ENCODE measurements at regions not wholly inside any gene's neighbourhood (a gene's known extent, or its start where the extent isn't known, plus 50 kb on each side); places are given as distances from the start of the nearest gene placed in this dataset.

DNA sequence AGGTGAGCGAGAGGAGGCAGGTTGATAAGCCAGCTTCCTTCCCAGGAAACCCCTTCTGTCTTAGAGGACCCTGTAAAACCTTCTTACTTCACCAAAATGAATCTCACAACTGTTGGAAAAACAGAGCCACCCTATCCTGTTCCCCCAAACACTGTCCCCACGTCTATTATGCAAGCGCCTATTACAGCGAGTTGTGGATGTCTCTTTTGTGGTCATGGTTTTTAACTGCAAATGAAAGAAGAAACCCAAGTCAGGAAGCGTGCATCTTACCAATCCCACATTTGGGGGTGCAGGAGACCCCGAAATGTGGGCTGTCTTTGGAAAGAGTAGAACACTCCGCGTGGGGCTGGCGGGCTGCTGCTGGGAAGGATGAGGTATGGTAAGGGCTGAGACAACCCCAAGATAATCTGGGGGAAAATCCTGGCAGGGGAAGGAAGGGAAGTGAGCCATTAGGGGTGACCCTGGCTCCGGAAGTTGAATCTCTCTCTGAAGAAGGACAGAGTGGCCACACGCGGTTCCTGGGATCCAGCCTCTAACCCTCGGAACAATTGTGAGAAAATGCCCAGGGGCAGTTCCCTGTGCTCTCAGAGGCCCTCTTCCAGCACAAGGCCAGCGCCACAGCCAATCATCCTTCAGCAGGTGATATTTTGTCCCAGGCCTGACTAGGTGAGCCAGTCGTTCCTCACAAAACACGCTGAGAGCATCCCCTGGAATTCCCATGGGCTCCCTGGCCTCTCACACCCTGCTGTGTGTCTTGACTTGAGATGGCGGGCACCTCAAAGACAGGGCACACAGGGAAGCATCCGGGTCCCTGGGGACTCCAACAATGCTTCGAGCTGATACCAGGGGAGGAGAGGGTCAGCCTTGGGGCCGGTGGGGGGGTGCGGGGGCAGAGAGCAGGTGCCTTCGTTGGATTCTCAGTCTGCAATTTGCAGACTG is 168.5 kb upstream of the IRF2BP2 start:
- no peak overlapping the region for H2AFZ ChIP-seq (ENCODE audit: low read length)
- intact Hi-C loops (cut with micrococcal nuclease; ENCODE audit: unreplicated experiment) = no loop called here
- BruUV-seq (replicated peaks) = no TSS peak
- ChIA-PET CTCF (ENCODE audit: low intra/inter-chr PET ratio, low total read pairs) (no interaction called here), POLR2A (interaction anchor here (1.2 kb wide), 1 partner anchor 62 kb away, joined by 4 read pairs; no protein-coding TSS in a partner anchor)
- H3K79me2 ChIP-seq (ENCODE audit: insufficient read depth, low read length) = no peaks in the 10 kb centered on the region
- no peaks in the 10 kb centered on the region for H3K36me3 ChIP-seq (replicated peaks in 1 of 2; ENCODE audit: control insufficient read depth in 1 of 2, insufficient read depth in 2 of 2, low read length in 2 of 2)
- H3K4me2 ChIP-seq (ENCODE audit: low read depth, low read length) = no peak overlapping the region
- H4K20me1 ChIP-seq (ENCODE audit: insufficient read depth, low read length) = no peaks in the 10 kb centered on the region
- H3K9ac ChIP-seq (ENCODE audit: insufficient read depth, low read depth, low read length) = no peak overlapping the region
- FAIRE-seq = no peak
- peaks cover 0 to 28% of the 10 kb centered on the region in 2 experiments; a peak in 3 of 5 replicates for H3K27me3 ChIP-seq (ENCODE audit: control insufficient read depth in 1 of 2, insufficient read depth in 2 of 2, low read length in 2 of 2)
- no peaks in the 10 kb centered on the region for H3K9me3 ChIP-seq (ENCODE audit: low read length)
- no peak overlapping the region for H3K4me3 ChIP-seq (replicated peaks in 1 of 3; ENCODE audit: insufficient read depth in 1 of 3, low read depth in 2 of 3, low read length in 3 of 3)
- in situ Hi-C loops (cut with HindIII; ENCODE audit: extremely low pct_ligation_motif_present, low pct_unique_long_range_greater_than_20kb) = no loop called here
- no peak for DNase-seq (ENCODE audit: low spot score)
- 64% methylated on average over 22 of the region's 22 CpGs for WGBS (ENCODE audit: low lambda C conversion rate)
- ATAC-seq = no peak; the same call in 2 of the 3 replicates
- peaks cover 29% of the 10 kb centered on the region for H3K4me1 ChIP-seq (ENCODE audit: insufficient read depth, low read length)
- H3K27ac ChIP-seq (ENCODE audit: extremely low read length, insufficient read depth, low read length) = no peak overlapping the region
- 0 out of 2 replicates have a peak, but pooled peaks have one; percentile 55 for TF ChIP-seq ZNF558 (CRISPR knock-in tag; IDR thresholded peaks at IDR 0.05; ENCODE audit: borderline replicate concordance)
- TF ChIP-seq ZNF260 (CRISPR knock-in tag; IDR thresholded peaks at IDR 0.05; ENCODE audit: borderline replicate concordance, low read depth) = no peak
- no peak for TF ChIP-seq GPBP1L1 (CRISPR knock-in tag; IDR thresholded peaks at IDR 0.05)
- TF ChIP-seq KLF15 (CRISPR knock-in tag; IDR thresholded peaks at IDR 0.05; ENCODE audit: borderline replicate concordance) = no peak
- TF ChIP-seq ZNF556 (CRISPR knock-in tag; IDR thresholded peaks at IDR 0.05; ENCODE audit: borderline replicate concordance) = peak; percentile 35; the same call in 1 of the 2 replicates
- TF ChIP-seq FOSL1 (CRISPR knock-in tag; IDR thresholded peaks at IDR 0.05; ENCODE audit: borderline replicate concordance) = no peak
- no peak for TF ChIP-seq ZKSCAN5 (CRISPR knock-in tag; IDR thresholded peaks at IDR 0.05)
- TF ChIP-seq ZNF10 (CRISPR knock-in tag; IDR thresholded peaks at IDR 0.05; ENCODE audit: borderline replicate concordance, low read depth) = no peak
- no peak for TF ChIP-seq ZNF34 (CRISPR knock-in tag; IDR thresholded peaks at IDR 0.05; ENCODE audit: borderline replicate concordance)
- no peak for TF ChIP-seq ZBTB42 (CRISPR knock-in tag; IDR thresholded peaks at IDR 0.05)
- TF ChIP-seq ZNF550 (CRISPR knock-in tag; IDR thresholded peaks at IDR 0.05; ENCODE audit: borderline replicate concordance) = no peak
- no peak for TF ChIP-seq ATM (IDR thresholded peaks at IDR 0.05; ENCODE audit: borderline replicate concordance)
- TF ChIP-seq PHF20 (CRISPR knock-in tag; IDR thresholded peaks at IDR 0.05) = peak; percentile 21; the same call in 1 of the 2 replicates
- TF ChIP-seq ZSCAN25 (CRISPR knock-in tag; IDR thresholded peaks at IDR 0.05) = no peak
- no peak for TF ChIP-seq ZNF883 (CRISPR knock-in tag; IDR thresholded peaks at IDR 0.05; ENCODE audit: not compliant biosample characterization)
- no peak for TF ChIP-seq HOXA5 (CRISPR knock-in tag; IDR thresholded peaks at IDR 0.05)
- TF ChIP-seq, protein P1, sequence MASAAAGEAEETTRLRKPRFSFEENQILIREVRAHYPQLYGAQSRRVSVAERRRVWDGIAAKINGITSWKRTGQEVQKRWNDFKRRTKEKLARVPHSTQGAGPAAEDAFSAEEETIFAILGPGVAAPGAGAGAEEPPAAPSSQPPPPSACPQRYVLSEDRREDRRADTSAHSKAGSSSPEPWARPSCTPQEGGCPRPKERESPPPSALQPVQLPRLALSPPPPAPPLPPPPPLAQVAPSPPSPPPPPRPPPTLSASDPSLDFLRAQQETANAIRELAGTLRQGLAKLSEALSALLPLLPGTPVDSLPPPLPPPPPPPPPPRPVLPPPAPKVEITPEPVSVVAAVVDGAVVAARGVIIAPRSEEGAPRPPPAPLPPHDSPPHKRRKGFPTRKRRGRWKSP (CRISPR knock-in tag; IDR thresholded peaks at IDR 0.05) = no peak
- TF ChIP-seq MTF1 (CRISPR knock-in tag; IDR thresholded peaks at IDR 0.05) = no peak
- TF ChIP-seq LCORL (IDR thresholded peaks at IDR 0.05) = no peak
- no peak for TF ChIP-seq LCORL (CRISPR knock-in tag; IDR thresholded peaks at IDR 0.05)
- peak; percentile 67; the same call in 1 of the 2 replicates for TF ChIP-seq FOXC1 (CRISPR knock-in tag; IDR thresholded peaks at IDR 0.05; ENCODE audit: borderline replicate concordance)
- no peak for TF ChIP-seq RBM22 (optimal IDR thresholded peaks at IDR 0.05; ENCODE audit: low read length)
- no peak for TF ChIP-seq JDP2 (CRISPR knock-in tag; IDR thresholded peaks at IDR 0.05; ENCODE audit: borderline replicate concordance)
- no peak for TF ChIP-seq ZFYVE20 (CRISPR knock-in tag; IDR thresholded peaks at IDR 0.05; ENCODE audit: borderline replicate concordance, low read depth)
